ENCODE measurements at regions not wholly inside any gene's neighbourhood (a gene's known extent, or its start where the extent isn't known, plus 50 kb on each side); places are given as distances from the start of the nearest gene placed in this dataset.
A peak's percentile ranks its signal among the peaks of the same experiment; 100 is the strongest.

DNA sequence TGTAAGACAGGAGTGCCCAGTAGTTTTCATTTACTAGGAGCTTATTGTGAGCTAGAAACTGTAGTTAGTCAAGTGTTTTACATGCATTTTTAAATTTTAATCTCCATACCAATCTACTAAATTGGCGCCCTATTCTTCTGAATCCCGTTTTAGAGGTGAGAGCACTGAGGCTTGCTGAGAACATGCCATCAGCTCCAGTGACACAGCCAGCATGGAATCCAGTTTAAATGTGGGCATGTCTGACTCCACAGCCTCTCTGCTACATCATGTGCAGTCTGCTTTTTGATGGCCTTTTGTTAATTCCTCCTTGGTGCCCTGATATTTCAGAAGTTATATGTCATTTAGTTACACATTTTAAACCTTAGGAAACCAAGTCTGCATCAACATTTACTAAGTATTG is 325.4 kb downstream of the DLEU7 start:
- dilution Hi-C loops (cut with HindIII; ENCODE audit: low sequenced_read_pairs, unreplicated experiment), result no loop called here
- Histone ChIP-seq H3K14ac (replicated peaks; ENCODE audit: low read depth, low read length) (0 out of 2 replicates have a peak overlapping the region, but pooled peaks have one; percentile 6), H4K91ac (ENCODE audit: insufficient read depth, low read depth, low read length) (0 out of 2 replicates have a peak overlapping the region, but pooled peaks have one; percentile 21), H3K18ac (ENCODE audit: low read depth, low read length) (no peak overlapping the region; the same call in 1 of the 2 replicates), H2BK15ac (ENCODE audit: low read depth, low read length) (no peak overlapping the region), H3K4me2 (ENCODE audit: low read depth, low read length) (no peak overlapping the region), H3K4me3 (ENCODE audit: insufficient read depth, low read depth, low read length) (no peak overlapping the region), H4K8ac (ENCODE audit: low read depth in 2 of 2, low read length in 2 of 2) (no peak overlapping the region), H3K9me1 (ENCODE audit: insufficient read depth, low read length) (peaks cover 2% of the 10 kb centered on the region; the same call in 1 of the 2 replicates), H3K27me3 (ENCODE audit: control insufficient read depth, insufficient read depth, low read length) (no peaks in the 10 kb centered on the region), H3K79me1 (ENCODE audit: low read depth in 1 of 2, low read length in 2 of 2) (no peaks in the 10 kb centered on the region), H3K9ac (ENCODE audit: low read depth, low read length) (no peak overlapping the region), H3K56ac (ENCODE audit: extremely low read depth, insufficient read depth, low read length) (0 out of 2 replicates have a peak overlapping the region, but pooled peaks have one; percentile 16), H2BK120ac (ENCODE audit: low read depth, low read length) (peak overlapping the region; percentile 13; the same call in 1 of the 2 replicates), H2AK5ac (ENCODE audit: low read depth, low read length) (no peak overlapping the region; the same call in 1 of the 2 replicates), H2AK9ac (replicated peaks; ENCODE audit: low read depth, low read length, poor library complexity) (no peak overlapping the region), H3K27ac (ENCODE audit: insufficient read depth, low read length) (no peak overlapping the region), H2AFZ (replicated peaks; ENCODE audit: low read length, poor library complexity) (no peak overlapping the region), H3K4me1 (ENCODE audit: control insufficient read depth, insufficient read depth, low read length) (peaks cover 13% of the 10 kb centered on the region), H3K23ac (ENCODE audit: low read depth, low read length) (no peak overlapping the region), H2BK20ac (ENCODE audit: low read depth, low read length) (peak overlapping the region; percentile 37; the same call in 1 of the 2 replicates), H2BK5ac (ENCODE audit: low read depth, low read length, poor library complexity, severe bottlenecking) (no peak overlapping the region), H3K9me3 (ENCODE audit: control insufficient read depth, insufficient read depth, low read length) (no peaks in the 10 kb centered on the region), H3K4ac (ENCODE audit: low read depth, low read length) (peak overlapping the region; percentile 19; the same call in 1 of the 2 replicates), H3K36me3 (ENCODE audit: control insufficient read depth, insufficient read depth, low read length) (no peaks in the 10 kb centered on the region), H4K20me1 (ENCODE audit: insufficient read depth, low read length) (no peaks in the 10 kb centered on the region), H4K5ac (ENCODE audit: low read depth, low read length) (no peak overlapping the region)
- BruUV-seq (replicated peaks), result no TSS peak
- no peak for ATAC-seq (ENCODE audit: low read depth)
- in situ Hi-C loops (cut with MboI; ENCODE audit: low sequenced_read_pairs), result no loop called here
- POLR2A ChIA-PET (ENCODE audit: unreplicated experiment), result interaction anchor here (0.5 kb wide), 1 partner anchor 591 kb away, joined by 3 read pairs; no protein-coding TSS in a partner anchor
- WGBS, 2 experiments (ENCODE audit: extremely low coverage in 2 of 2, insufficient read length in 1 of 2), result no CpG with 5 or more reads among the region's 2 CpGs
- CTCF ChIA-PET, result no interaction called here
- TF ChIP-seq RCOR1 (IDR thresholded peaks at IDR 0.05; ENCODE audit: insufficient replicate concordance, low read length), result no peak
- TF ChIP-seq, protein P1, sequence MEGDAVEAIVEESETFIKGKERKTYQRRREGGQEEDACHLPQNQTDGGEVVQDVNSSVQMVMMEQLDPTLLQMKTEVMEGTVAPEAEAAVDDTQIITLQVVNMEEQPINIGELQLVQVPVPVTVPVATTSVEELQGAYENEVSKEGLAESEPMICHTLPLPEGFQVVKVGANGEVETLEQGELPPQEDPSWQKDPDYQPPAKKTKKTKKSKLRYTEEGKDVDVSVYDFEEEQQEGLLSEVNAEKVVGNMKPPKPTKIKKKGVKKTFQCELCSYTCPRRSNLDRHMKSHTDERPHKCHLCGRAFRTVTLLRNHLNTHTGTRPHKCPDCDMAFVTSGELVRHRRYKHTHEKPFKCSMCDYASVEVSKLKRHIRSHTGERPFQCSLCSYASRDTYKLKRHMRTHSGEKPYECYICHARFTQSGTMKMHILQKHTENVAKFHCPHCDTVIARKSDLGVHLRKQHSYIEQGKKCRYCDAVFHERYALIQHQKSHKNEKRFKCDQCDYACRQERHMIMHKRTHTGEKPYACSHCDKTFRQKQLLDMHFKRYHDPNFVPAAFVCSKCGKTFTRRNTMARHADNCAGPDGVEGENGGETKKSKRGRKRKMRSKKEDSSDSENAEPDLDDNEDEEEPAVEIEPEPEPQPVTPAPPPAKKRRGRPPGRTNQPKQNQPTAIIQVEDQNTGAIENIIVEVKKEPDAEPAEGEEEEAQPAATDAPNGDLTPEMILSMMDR (conservative IDR thresholded peaks at IDR 0.05; ENCODE audit: low read depth, low read length), result no peak
- TF ChIP-seq, protein P2, sequence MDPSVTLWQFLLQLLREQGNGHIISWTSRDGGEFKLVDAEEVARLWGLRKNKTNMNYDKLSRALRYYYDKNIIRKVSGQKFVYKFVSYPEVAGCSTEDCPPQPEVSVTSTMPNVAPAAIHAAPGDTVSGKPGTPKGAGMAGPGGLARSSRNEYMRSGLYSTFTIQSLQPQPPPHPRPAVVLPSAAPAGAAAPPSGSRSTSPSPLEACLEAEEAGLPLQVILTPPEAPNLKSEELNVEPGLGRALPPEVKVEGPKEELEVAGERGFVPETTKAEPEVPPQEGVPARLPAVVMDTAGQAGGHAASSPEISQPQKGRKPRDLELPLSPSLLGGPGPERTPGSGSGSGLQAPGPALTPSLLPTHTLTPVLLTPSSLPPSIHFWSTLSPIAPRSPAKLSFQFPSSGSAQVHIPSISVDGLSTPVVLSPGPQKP (IDR thresholded peaks at IDR 0.05; ENCODE audit: borderline replicate concordance, low read depth, low read length), result no peak
- TF ChIP-seq MAZ (IDR thresholded peaks at IDR 0.05; ENCODE audit: borderline replicate concordance, low read depth, low read length), result no peak
- TF ChIP-seq, protein P3, sequence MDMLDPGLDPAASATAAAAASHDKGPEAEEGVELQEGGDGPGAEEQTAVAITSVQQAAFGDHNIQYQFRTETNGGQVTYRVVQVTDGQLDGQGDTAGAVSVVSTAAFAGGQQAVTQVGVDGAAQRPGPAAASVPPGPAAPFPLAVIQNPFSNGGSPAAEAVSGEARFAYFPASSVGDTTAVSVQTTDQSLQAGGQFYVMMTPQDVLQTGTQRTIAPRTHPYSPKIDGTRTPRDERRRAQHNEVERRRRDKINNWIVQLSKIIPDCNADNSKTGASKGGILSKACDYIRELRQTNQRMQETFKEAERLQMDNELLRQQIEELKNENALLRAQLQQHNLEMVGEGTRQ (IDR thresholded peaks at IDR 0.05; ENCODE audit: low read depth, low read length), result no peak
- TF ChIP-seq RAD21 (IDR thresholded peaks at IDR 0.05; ENCODE audit: low read length), result no peak
- TF ChIP-seq FOS (IDR thresholded peaks at IDR 0.05; ENCODE audit: low read depth, low read length), result no peak
- TF ChIP-seq CEBPB (IDR thresholded peaks at IDR 0.05; ENCODE audit: low read depth, low read length), result no peak
- TF ChIP-seq POLR2A (IDR thresholded peaks at IDR 0.05; ENCODE audit: low read depth, low read length), result no peak
- TF ChIP-seq RFX5 (IDR thresholded peaks at IDR 0.05; ENCODE audit: low read depth, low read length), result no peak
- no peak for TF ChIP-seq MXI1 (IDR thresholded peaks at IDR 0.05; ENCODE audit: borderline replicate concordance, low read depth, low read length)
- TF ChIP-seq BHLHE40 (IDR thresholded peaks at IDR 0.05; ENCODE audit: low read depth, low read length), result no peak
- no peak for TF ChIP-seq NFE2L2 (IDR thresholded peaks at IDR 0.05; ENCODE audit: low read depth, low read length)
- TF ChIP-seq MAFK (IDR thresholded peaks at IDR 0.05; ENCODE audit: low read depth, low read length), result no peak
- TF ChIP-seq SMC3 (IDR thresholded peaks at IDR 0.05; ENCODE audit: low read depth, low read length), result no peak
- no peak for TF ChIP-seq CHD1 (IDR thresholded peaks at IDR 0.05; ENCODE audit: low read depth, low read length)
- intact Hi-C loops (cut with micrococcal nuclease), result loop anchor here (5.0 to 10.0 kb wide), 2 partner anchors 81 to 843 kb away; no protein-coding TSS in a partner anchor
- peak; percentile 26 for DNase-seq
